ACC112 (cell line): ENCODE measurements at regions not wholly inside any gene's neighbourhood (a gene's known extent, or its start where the extent isn't known, plus 50 kb on each side); places are given as distances from the start of the nearest gene placed in this dataset.

Experiments
- H2AFZ ChIP-seq: fragments of 200-600 bp; sonication (generic); one replicate; pipeline ENCODE4 v1.6.0; 2017; ENCODE audit warnings: antibody characterized with exemption, low read length; ENCODE audit not compliant: unreplicated experiment
- H3K27ac ChIP-seq: fragments of 200-600 bp; sonication (generic); 2 replicates; pipeline ENCODE4 v1.5.1; 2014; ENCODE audit warnings: low read depth, mild to moderate bottlenecking, antibody characterized with exemption, low read length, moderate library complexity
- H3K27me3 ChIP-seq: fragments of 200-600 bp; sonication (generic); 2 replicates; pipeline ENCODE4 v1.6.1; 2014; ENCODE audit warnings: mild to moderate bottlenecking, antibody characterized with exemption, low read length, moderate library complexity, mixed read lengths; ENCODE audit not compliant: insufficient read depth
- H3K36me3 ChIP-seq: fragments of 200-600 bp; sonication (generic); 2 replicates; pipeline ENCODE4 v1.6.1; 2016; ENCODE audit warnings: mild to moderate bottlenecking, antibody characterized with exemption, low read length, moderate library complexity, mixed read lengths; ENCODE audit not compliant: insufficient read depth
- H3K4me1 ChIP-seq: fragments of 200-600 bp; sonication (generic); one replicate; pipeline ENCODE4 v1.6.1; 2016; ENCODE audit warnings: low read length, mixed read lengths; ENCODE audit not compliant: insufficient read depth, unreplicated experiment, control insufficient read depth
- H3K4me3 ChIP-seq: fragments of 200-600 bp; sonication (generic); 2 replicates; pipeline ENCODE4 v1.5.1; 2014; ENCODE audit warnings: mild to moderate bottlenecking, low read depth, low read length
- H3K79me2 ChIP-seq: fragments of 200-600 bp; sonication (generic); one replicate; pipeline ENCODE4 v1.6.0; 2016; ENCODE audit warnings: low read length; ENCODE audit not compliant: control insufficient read depth, unreplicated experiment, insufficient read depth

DNA sequence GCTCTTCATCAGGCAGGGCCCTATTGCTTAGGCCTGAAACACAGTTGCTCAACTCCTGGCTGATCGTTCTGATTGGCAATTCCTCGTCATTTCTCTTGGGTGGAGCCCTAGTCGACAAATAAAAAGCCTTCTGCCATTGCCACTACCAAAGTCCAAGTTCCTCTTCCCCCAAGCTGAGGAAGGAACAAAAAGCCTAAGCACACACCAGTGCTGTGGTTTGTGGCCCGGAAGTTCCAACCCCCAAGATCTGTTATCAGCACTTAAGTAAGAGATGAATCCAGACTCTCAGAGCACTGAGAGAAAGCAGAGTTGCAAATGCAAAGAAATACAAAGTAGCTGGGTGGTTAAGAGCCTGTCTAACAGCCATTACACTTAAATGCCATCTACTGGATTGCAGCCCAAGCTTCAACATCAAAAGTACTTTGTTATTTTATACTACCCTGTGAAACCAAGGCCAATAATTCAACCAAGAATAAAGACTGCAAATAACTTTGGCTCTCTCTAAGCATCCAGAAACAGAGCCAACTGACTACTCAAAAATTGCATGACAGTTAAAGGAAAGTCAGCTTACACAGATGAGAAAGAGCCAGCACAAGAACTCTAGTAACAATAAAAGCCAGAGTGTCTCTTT is 1024.0 kb downstream of the GRIK2 start:
- Histone ChIP-seq H3K36me3 (no peaks in the 10 kb centered on the region), H3K27me3 (no peaks in the 10 kb centered on the region), H3K27ac (no peak overlapping the region), H2AFZ (no peak overlapping the region), H3K79me2 (no peaks in the 10 kb centered on the region), H3K4me3 (no peak overlapping the region), H3K4me1 (no peaks in the 10 kb centered on the region)

DNA sequence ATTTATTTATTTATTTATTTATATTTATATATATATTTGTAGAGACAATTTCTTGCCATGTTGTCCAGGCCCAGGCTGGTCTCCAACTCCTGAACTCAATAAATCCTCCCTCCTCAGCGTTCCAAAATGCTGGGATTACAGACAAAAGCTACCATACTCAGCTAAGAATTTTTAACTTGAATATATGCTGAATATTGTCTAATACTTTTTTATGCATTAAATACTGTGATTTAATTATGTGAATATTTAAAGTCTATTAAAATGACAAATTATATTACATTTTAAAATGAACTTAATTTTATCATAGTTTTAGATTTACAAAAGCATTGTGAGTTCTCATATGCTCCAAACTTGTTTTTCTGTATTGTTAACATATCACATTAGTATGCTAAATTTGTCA is 1022.4 kb downstream of the GRIK2 start:
- no peaks in the 10 kb centered on the region for H3K36me3 ChIP-seq
- H3K27ac ChIP-seq: no peak overlapping the region
- H3K79me2 ChIP-seq: no peaks in the 10 kb centered on the region
- H2AFZ ChIP-seq: no peak overlapping the region
- no peaks in the 10 kb centered on the region for H3K4me1 ChIP-seq
- H3K4me3 ChIP-seq: no peak overlapping the region
- H3K27me3 ChIP-seq: no peaks in the 10 kb centered on the region

DNA sequence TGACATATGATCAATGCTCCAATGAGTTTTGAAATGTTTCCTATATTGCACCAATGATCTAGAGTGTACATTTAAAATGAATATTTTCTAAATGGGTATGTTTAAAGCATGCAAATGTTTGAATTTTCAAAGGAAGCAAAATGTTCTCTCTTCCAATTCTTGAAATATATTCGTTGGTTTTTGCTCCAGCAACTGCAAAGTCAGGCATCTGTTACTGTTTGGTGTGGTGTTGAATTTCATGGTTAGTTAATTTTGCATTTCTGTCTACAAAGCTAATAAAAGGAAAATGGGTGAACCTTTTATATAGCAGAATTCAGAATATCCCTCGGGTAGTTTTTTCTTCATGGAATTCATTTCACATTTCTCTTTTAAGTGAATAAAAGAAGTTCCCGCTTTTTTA is 1018.3 kb downstream of the GRIK2 start:
- Histone ChIP-seq H3K79me2 (no peaks in the 10 kb centered on the region), H2AFZ (no peak overlapping the region), H3K4me3 (no peak overlapping the region), H3K27ac (no peak overlapping the region), H3K4me1 (no peaks in the 10 kb centered on the region), H3K36me3 (no peaks in the 10 kb centered on the region), H3K27me3 (no peaks in the 10 kb centered on the region)

DNA sequence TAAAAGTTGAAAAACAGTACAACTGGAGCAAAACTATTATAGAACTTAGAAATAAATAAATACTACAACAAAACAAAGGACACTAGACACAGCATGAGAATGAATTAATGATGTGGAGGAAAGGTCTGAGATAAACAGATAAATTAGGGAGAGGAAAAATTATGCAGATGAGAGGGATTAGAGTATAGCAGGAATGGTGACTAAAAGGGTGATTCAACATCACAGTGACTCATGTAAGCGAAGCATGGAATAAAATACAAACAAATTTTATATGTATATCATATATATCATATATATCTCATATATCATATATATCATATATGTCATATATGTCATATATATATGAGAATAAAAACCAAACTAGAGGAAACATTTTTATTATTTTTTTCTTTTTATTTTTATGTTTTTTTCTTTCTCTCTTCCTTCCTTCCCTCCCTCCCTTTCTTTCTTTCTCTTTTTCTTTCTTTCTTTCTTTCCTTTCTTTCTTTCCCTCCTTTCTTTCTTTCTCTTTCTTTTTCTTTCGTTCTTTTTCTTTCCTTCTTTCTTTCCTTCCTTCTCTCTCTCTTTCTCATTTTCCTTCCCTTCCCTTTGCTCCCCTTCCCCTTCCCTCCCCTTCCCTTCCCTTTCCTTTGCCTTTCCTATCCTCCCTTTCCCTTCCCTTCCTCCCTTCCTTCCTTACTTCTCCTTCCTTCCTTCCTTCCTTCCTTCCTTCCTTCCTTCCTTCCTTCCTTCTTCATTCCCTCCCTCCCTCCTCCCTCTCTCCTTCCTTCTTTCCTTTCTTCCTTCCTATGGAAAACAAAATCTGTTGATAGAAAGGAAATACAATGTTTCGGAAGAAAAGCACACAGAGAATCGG is 1014.6 kb downstream of the GRIK2 start:
- Histone ChIP-seq H3K4me1 (no peaks in the 10 kb centered on the region), H3K27me3 (no peaks in the 10 kb centered on the region), H3K36me3 (no peaks in the 10 kb centered on the region), H3K79me2 (no peaks in the 10 kb centered on the region), H3K27ac (no peak overlapping the region), H2AFZ (no peak overlapping the region), H3K4me3 (no peak overlapping the region)

DNA sequence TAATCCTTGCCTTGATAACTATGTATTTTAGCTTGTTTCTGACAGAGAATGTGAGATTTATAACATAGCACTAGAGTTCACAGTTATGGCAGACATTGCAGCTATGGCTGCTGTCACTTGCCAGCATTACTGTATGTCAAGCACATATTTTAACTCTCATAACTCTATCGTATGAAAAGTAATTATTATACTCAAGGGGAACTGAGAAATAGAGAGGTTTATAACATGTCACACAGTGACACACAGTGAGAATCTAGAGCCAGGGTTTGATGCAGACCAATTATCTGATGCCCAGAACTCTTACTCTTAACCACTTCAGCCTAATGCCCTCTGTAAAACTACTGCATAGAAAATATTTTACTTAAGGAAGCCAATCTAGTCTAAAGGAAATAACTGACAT is 1012.4 kb downstream of the GRIK2 start:
- no peaks in the 10 kb centered on the region for H3K4me1 ChIP-seq
- H3K4me3 ChIP-seq: no peak overlapping the region
- H2AFZ ChIP-seq: no peak overlapping the region
- no peaks in the 10 kb centered on the region for H3K79me2 ChIP-seq
- H3K27me3 ChIP-seq: no peaks in the 10 kb centered on the region
- no peak overlapping the region for H3K27ac ChIP-seq
- no peaks in the 10 kb centered on the region for H3K36me3 ChIP-seq

DNA sequence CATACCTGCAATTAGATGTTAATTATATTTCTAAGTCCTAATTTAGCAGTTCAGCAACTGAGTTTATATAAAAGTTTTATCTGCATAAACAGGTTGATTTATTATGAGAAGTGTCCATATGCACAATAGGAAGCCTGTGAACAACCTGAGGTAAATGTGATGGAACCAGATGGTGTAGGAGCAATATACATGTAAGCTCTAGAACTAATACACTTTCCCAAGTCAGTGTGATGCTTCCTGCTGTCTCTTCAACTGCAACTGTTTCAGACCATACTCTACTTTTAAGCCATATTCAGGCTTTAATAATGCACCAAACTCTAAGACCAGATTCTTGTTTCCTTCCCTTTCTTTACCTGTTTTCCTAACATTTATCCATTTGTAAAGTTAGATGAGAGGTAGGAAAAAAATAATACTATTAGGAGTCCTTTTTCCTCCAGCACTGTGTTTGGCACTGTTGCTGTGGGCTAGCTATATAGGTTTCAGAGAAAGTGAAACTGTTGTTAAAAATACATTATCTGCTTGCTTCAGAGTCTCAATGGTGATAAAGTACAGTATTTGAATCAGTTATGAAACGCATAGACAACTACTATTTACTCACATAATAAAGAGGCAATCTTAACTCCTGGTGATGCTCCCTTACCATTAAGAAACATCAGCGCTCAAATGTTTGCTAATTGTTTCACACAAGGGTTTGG is 1009.3 kb downstream of the GRIK2 start:
- no peaks in the 10 kb centered on the region for H3K4me1 ChIP-seq
- H2AFZ ChIP-seq: no peak overlapping the region
- no peak overlapping the region for H3K27ac ChIP-seq
- no peak overlapping the region for H3K4me3 ChIP-seq
- no peaks in the 10 kb centered on the region for H3K36me3 ChIP-seq
- no peaks in the 10 kb centered on the region for H3K79me2 ChIP-seq
- no peaks in the 10 kb centered on the region for H3K27me3 ChIP-seq

DNA sequence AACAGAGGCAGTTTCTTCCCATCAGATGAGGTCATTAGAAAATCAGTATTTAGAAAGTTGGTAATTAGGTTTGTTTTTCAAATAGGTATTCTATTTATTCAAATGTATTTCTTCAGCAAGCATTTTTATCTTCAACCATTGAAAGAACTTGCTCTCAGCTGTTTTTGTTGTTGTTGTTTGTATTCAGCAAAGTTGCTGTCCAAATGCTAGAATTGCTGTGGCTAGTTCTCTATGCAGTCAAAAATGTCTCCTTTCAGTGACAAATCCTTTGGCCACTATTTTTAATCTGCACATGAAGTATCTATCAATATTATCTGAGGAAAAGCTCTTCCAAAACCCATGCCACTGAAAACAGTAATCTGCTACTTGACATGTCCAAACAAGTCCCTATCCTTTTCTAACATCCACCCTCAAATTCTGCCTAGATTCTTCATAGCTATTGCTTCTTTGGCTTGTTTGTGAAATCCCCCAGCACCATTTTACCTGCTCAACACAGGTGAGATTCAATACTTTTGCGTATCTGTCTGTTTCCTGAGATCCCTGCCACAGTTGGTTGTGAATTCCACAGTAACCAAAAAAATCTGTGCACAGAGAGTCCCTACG is 1005.4 kb downstream of the GRIK2 start:
- Histone ChIP-seq H3K27ac (no peak overlapping the region), H3K36me3 (no peaks in the 10 kb centered on the region), H3K4me3 (no peak overlapping the region), H2AFZ (no peak overlapping the region), H3K79me2 (no peaks in the 10 kb centered on the region), H3K4me1 (no peaks in the 10 kb centered on the region), H3K27me3 (no peaks in the 10 kb centered on the region)

DNA sequence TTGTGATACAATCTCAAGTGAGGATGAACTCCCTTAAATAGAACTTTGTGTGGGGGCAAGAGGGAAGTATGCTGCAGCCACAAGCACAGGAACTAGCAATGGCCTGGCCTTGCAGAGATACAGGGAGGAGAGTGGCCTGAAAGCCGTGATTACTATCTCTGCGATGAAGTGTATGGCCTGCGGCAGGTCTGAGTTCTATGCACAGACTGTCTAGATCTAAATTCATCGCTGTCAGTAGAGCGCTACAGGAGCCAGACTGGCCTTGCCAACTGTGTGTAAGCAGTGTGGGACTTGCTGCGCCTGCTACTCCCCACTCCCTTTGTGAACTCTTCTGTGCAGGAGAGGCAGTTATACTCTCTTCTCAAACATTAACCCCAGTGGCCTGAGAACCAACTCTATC is 997.0 kb downstream of the GRIK2 start:
- Histone ChIP-seq H2AFZ (no peak overlapping the region), H3K4me1 (no peaks in the 10 kb centered on the region), H3K79me2 (no peaks in the 10 kb centered on the region), H3K27me3 (no peaks in the 10 kb centered on the region), H3K36me3 (no peaks in the 10 kb centered on the region), H3K27ac (no peak overlapping the region), H3K4me3 (no peak overlapping the region)

DNA sequence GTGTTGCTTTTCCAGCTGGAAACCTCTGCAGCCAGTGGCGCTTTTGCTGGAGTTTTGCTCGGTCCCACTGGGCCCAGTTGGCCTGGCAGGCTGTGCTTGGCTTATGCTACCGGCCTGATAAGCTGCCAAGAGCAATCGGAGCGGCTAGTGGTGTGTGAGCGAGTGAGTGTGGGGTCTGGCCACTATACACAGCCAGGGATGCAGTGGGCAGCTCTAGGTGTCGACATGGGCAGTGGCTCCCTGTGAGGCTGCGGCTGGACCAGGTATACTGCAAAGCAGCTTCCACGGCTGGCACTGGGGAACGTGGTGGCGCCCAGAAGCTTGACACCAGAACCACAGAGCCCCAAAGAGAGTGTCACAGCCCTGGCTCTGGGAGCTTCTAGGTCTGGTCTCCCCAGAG is 996.5 kb downstream of the GRIK2 start:
- no peaks in the 10 kb centered on the region for H3K4me1 ChIP-seq
- no peaks in the 10 kb centered on the region for H3K27me3 ChIP-seq
- H2AFZ ChIP-seq: no peak overlapping the region
- no peak overlapping the region for H3K4me3 ChIP-seq
- H3K36me3 ChIP-seq: no peaks in the 10 kb centered on the region
- no peaks in the 10 kb centered on the region for H3K79me2 ChIP-seq
- no peak overlapping the region for H3K27ac ChIP-seq

DNA sequence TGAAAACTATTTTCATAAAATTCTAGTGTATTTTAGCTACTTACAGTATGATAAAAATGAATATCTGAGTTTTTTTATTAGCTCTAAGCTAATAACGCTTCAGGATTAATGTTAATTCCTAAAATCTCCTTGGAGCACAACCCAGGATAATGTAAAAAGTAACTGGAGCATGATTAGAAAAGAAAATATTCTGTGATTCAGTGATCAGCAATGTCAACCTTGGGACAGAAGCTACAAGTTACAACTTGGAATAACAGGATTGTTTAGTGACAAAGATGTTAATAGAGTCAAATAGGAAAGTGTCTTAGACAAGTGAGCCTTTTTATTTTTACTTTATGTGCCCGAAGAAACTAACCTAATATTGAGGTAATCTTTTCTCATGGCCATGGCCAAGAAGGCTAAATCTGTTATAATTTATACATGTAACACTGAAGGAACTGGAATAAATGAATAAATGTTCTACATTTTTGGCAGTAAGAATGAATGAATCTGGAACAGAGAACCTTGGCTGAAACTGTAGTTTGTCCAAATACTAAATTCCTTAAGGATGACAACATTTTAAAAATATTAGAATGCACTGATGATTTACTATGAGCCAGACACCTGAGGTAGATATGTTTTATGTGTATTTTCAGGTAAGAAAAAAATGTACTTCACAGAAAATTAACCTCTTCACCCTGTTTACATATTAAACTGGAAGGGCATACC is 994.0 kb downstream of the GRIK2 start:
- no peaks in the 10 kb centered on the region for H3K27me3 ChIP-seq
- H3K4me3 ChIP-seq: no peak overlapping the region
- H3K36me3 ChIP-seq: no peaks in the 10 kb centered on the region
- no peak overlapping the region for H2AFZ ChIP-seq
- no peaks in the 10 kb centered on the region for H3K79me2 ChIP-seq
- H3K4me1 ChIP-seq: no peaks in the 10 kb centered on the region
- no peak overlapping the region for H3K27ac ChIP-seq
